GM23338 (cell line): ENCODE measurements at regions not wholly inside any gene's neighbourhood (a gene's known extent, or its start where the extent isn't known, plus 50 kb on each side); places are given as distances from the start of the nearest gene placed in this dataset.

Experiments
- ATAC-seq: fragments of 200-7000 bp; cut with Tn5 transposase; 3 replicates; pipeline ENCODE4 v1.9.1; 2020
- DNase-seq: peaks from one replicate; pipeline ENCODE4 v3.0.0-alpha.2; 2015; ENCODE audit warnings: low spot score
- H2AFZ ChIP-seq: fragments of 200-600 bp; sonication (generic); 2 replicates; pipeline ENCODE4 v1.8.0; 2016; ENCODE audit warnings: antibody characterized with exemption, mild to moderate bottlenecking, moderate library complexity
- H3F3A ChIP-seq: fragments of 200-600 bp; sonication (generic); replicated peaks from 2 replicates; pipeline ENCODE4 v1.8.0; 2017; ENCODE audit warnings: antibody characterized with exemption, mixed run types, low read depth
- H3K27ac ChIP-seq: fragments of 200-600 bp; sonication (generic); 2 replicates; pipeline ENCODE4 v1.6.1; 2016; ENCODE audit warnings: low read depth
- H3K27me3 ChIP-seq: fragments of 200-600 bp; sonication (generic); 2 replicates; pipeline ENCODE4 v1.8.0; 2016; ENCODE audit warnings: mild to moderate bottlenecking, mixed run types, moderate library complexity; ENCODE audit not compliant: insufficient read depth
- H3K36me3 ChIP-seq: fragments of 200-600 bp; sonication (generic); 2 replicates; pipeline ENCODE4 v1.8.0; 2016; ENCODE audit warnings: mild to moderate bottlenecking; ENCODE audit not compliant: insufficient read depth
- H3K4me1 ChIP-seq: fragments of 200-600 bp; sonication (generic); 2 replicates; pipeline ENCODE4 v1.8.0; 2016; ENCODE audit warnings: mild to moderate bottlenecking, moderate library complexity; ENCODE audit not compliant: insufficient read depth
- H3K4me2 ChIP-seq: fragments of 200-600 bp; sonication (generic); 2 replicates; pipeline ENCODE4 v1.7.1; 2017; ENCODE audit warnings: mixed run types
- H3K4me3 ChIP-seq: fragments of 200-600 bp; sonication (generic); 2 replicates; pipeline ENCODE4 v1.6.1; 2016; ENCODE audit warnings: mixed run types
- H3K79me2 ChIP-seq: fragments of 200-600 bp; sonication (generic); replicated peaks from 2 replicates; pipeline ENCODE4 v1.8.0; 2017; ENCODE audit warnings: mild to moderate bottlenecking; ENCODE audit not compliant: insufficient read depth
- H3K9me2 ChIP-seq: fragments of 200-600 bp; sonication (generic); 2 replicates; pipeline ENCODE4 v1.8.0; 2017; ENCODE audit not compliant: insufficient read depth
- H4K20me1 ChIP-seq: fragments of 200-600 bp; sonication (generic); replicated peaks from 2 replicates; pipeline ENCODE4 v1.8.0; 2017; ENCODE audit warnings: mild to moderate bottlenecking; ENCODE audit not compliant: insufficient read depth
- H3K27ac Mint-ChIP-seq: 2 replicates; pipeline ENCODE4 v1.8.0; 2020; ENCODE audit warnings: inconsistent platforms, mild to moderate bottlenecking, moderate library complexity, mixed read lengths
- H3K27me3 Mint-ChIP-seq: 3 replicates; pipeline ENCODE4 v1.8.0; 2022; ENCODE audit warnings: low read depth, mild to moderate bottlenecking, moderate library complexity, mixed read lengths, inconsistent platforms; ENCODE audit not compliant: insufficient read depth, poor library complexity
- H3K36me3 Mint-ChIP-seq: 3 replicates; pipeline ENCODE4 v1.8.0; 2021; ENCODE audit warnings: low read depth, mild to moderate bottlenecking, inconsistent platforms, moderate library complexity, mixed read lengths
- H3K4me1 Mint-ChIP-seq: 3 replicates; pipeline ENCODE4 v1.8.0; 2020; ENCODE audit warnings: mild to moderate bottlenecking, inconsistent platforms, mixed read lengths
- H3K4me3 Mint-ChIP-seq: 3 replicates; pipeline ENCODE4 v1.8.0; 2021; ENCODE audit warnings: moderate library complexity, mild to moderate bottlenecking, inconsistent platforms, mixed read lengths
- H3K9me3 Mint-ChIP-seq: 3 replicates; pipeline ENCODE4 v1.8.0; 2020; ENCODE audit warnings: moderate library complexity, mild to moderate bottlenecking, inconsistent platforms, mixed read lengths
- ETS1 ChIP-seq: IDR thresholded peaks from 2 replicates; pipeline ENCODE4 v1.6.1; 2016; ENCODE audit warnings: antibody characterized with exemption
- EZH2 ChIP-seq: fragments of 200-600 bp; sonication (generic); IDR thresholded peaks from one replicate; pipeline ENCODE4 v1.8.0; 2017; ENCODE audit warnings: antibody characterized with exemption, mild to moderate bottlenecking, low read depth; ENCODE audit not compliant: unreplicated experiment
- JUNB ChIP-seq: IDR thresholded peaks from one replicate; pipeline ENCODE4 v1.6.1; 2016; ENCODE audit warnings: antibody characterized with exemption; ENCODE audit not compliant: unreplicated experiment
- POLR2AphosphoS5 ChIP-seq: IDR thresholded peaks from 2 replicates; pipeline ENCODE4 v1.6.1; 2016; ENCODE audit warnings: antibody characterized with exemption, low read depth
- STAT1 ChIP-seq: IDR thresholded peaks from one replicate; pipeline ENCODE4 v1.6.1; 2016; ENCODE audit warnings: antibody characterized with exemption; ENCODE audit not compliant: unreplicated experiment
- ZNF114 ChIP-seq: fragments of 250-450 bp; sonication (Bioruptor Pico); IDR thresholded peaks from 2 replicates; pipeline ENCODE4 v1.5.0; 2020; ENCODE audit warnings: mild to moderate bottlenecking, moderate library complexity
- ZNF331 ChIP-seq: fragments of 250-450 bp; sonication (Bioruptor Pico); IDR thresholded peaks from 2 replicates; pipeline ENCODE4 v1.5.0; 2020; ENCODE audit warnings: low read depth, mild to moderate bottlenecking, moderate library complexity
- ZNF462 ChIP-seq: fragments of 250-450 bp; sonication (Bioruptor Pico); IDR thresholded peaks from 2 replicates; pipeline ENCODE4 v1.5.0; 2020; ENCODE audit warnings: mild to moderate bottlenecking, moderate library complexity

- TF ChIP-seq ZNF462 (CRISPR knock-in tag) (no peak), STAT1 (no peak), JUNB (no peak), ZNF114 (CRISPR knock-in tag) (no peak), ETS1 (no peak), POLR2AphosphoS5 (no peak)
These were observed 65.4 kb downstream of the DRD1 start (continued) for GRCh38 chr5:175378444-175379028.

- DNase-seq (no peak), ATAC-seq (no peak)
- H3K9me3 Mint-ChIP-seq, result no peaks in the 10 kb centered on the region; the same call in none of the 3 replicates
- Histone ChIP-seq H3K27me3 (no peaks in the 10 kb centered on the region), H2AFZ (no peak overlapping the region), H3K36me3 (no peaks in the 10 kb centered on the region), H3K27ac (no peak overlapping the region), H3K4me2 (no peak overlapping the region), H4K20me1 (no peaks in the 10 kb centered on the region), H3F3A (no peaks in the 10 kb centered on the region), H3K9me2 (peaks cover 6% of the 10 kb centered on the region; the same call in 1 of the 2 replicates), H3K79me2 (no peaks in the 10 kb centered on the region), H3K4me1 (no peaks in the 10 kb centered on the region), H3K4me3 (no peak overlapping the region)
- no peaks in the 10 kb centered on the region for H3K36me3 Mint-ChIP-seq
- H3K4me1 Mint-ChIP-seq, result peaks cover 4% of the 10 kb centered on the region
- H3K27me3 Mint-ChIP-seq, result no peaks in the 10 kb centered on the region
- no peak overlapping the region for H3K4me3 Mint-ChIP-seq
- H3K27ac Mint-ChIP-seq, result no peak overlapping the region
- TF ChIP-seq ZNF462 (CRISPR knock-in tag) (no peak), EZH2 (no peak), POLR2AphosphoS5 (no peak), JUNB (no peak), ZNF331 (CRISPR knock-in tag) (no peak)
These were observed 66.2 kb downstream of the DRD1 start for GRCh38 chr5:175377816-175378215.
